Right ventricle myocardium superior (tissue), 1 donor: ENCODE measurements at regions not wholly inside any gene's neighbourhood (a gene's known extent, or its start where the extent isn't known, plus 50 kb on each side); places are given as distances from the start of the nearest gene placed in this dataset.
"Not testable (repeated sequence)": the region's sequence is repeated elsewhere in the genome, so short reads cannot be mapped to it uniquely, and the experiment has no call there.

Experiments
- ATAC-seq: fragments of 200-7000 bp; cut with Tn5 transposase; one replicate; pipeline ENCODE4 v1.9.1; 2020; ENCODE audit warnings: mild to moderate bottlenecking; ENCODE audit not compliant: poor library complexity
- DNase-seq: peaks from one replicate; pipeline ENCODE4 v3.0.0-alpha.2; 2020
- intact Hi-C: fragments of 100-400 bp; cut with DNase I; formaldehyde crosslinking; loops from one replicate; pipeline ENCODE4 v1.11.2; 2022
- donor health status: DM: no; HTN: yes; CAD: no; lungs with severe emphysema.

GRCh38 chr2:241977557-241978300 is 108.2 kb downstream of the RTP5 start:
- intact Hi-C loops = no loop called here
- ATAC-seq = no peak
- DNase-seq = no peak

- ATAC-seq = no peak
- intact Hi-C loops = no loop called here
Measured at GRCh38 chr2:241978670-241979069, 109.1 kb downstream of the RTP5 start.

GRCh38 chr2:241980193-241980592 is 110.7 kb downstream of the RTP5 start:
- DNase-seq = no peak
- no peak for ATAC-seq
- intact Hi-C loops = no loop called here

More at GRCh38 chr2:241978670-241979069, 109.1 kb downstream of the RTP5 start:
- no peak for DNase-seq

- ATAC-seq (no peak), DNase-seq (no peak)
- intact Hi-C loops = no loop called here
Measured at GRCh38 chr2:241981076-241981700, 111.7 kb downstream of the RTP5 start.

GRCh38 chr2:241982706-241983570 is 113.4 kb downstream of the RTP5 start:
- no peak for DNase-seq
- intact Hi-C loops = no loop called here
- no peak for ATAC-seq

- no peak for DNase-seq
- no peak for ATAC-seq
Measured at GRCh38 chr2:241983571-241984270, 114.2 kb downstream of the RTP5 start.

GRCh38 chr2:241984271-241984655 is 114.7 kb downstream of the RTP5 start:
- ATAC-seq = no peak
- DNase-seq = no peak
- intact Hi-C loops = no loop called here

More at GRCh38 chr2:241983571-241984270, 114.2 kb downstream of the RTP5 start:
- intact Hi-C loops = no loop called here

- intact Hi-C loops = no loop called here
- ATAC-seq (no peak), DNase-seq (no peak)
Measured at GRCh38 chr2:241984658-241985057, 115.1 kb downstream of the RTP5 start.

GRCh38 chr2:241985161-241985985 is 115.8 kb downstream of the RTP5 start:
- ATAC-seq, intact Hi-C loops: not testable (repeated sequence)

GRCh38 chr2:241985986-241986329 is 116.4 kb downstream of the RTP5 start:
- ATAC-seq (no peak), DNase-seq (no peak)
- intact Hi-C loops = no loop called here

More at GRCh38 chr2:241985161-241985985, 115.8 kb downstream of the RTP5 start:
- not testable (repeated sequence) for DNase-seq

- DNase-seq (no peak), ATAC-seq (no peak)
- intact Hi-C loops = no loop called here
Measured at GRCh38 chr2:241986836-241987641, 117.5 kb downstream of the RTP5 start.

GRCh38 chr2:241987726-241988125 is 118.2 kb downstream of the RTP5 start:
- no peak for ATAC-seq
- DNase-seq = no peak
- intact Hi-C loops = no loop called here

GRCh38 chr2:241988146-241988545 is 118.6 kb downstream of the RTP5 start:
- ATAC-seq (no peak), DNase-seq (no peak)
- intact Hi-C loops = no loop called here

- intact Hi-C loops = no loop called here
- ATAC-seq = no peak
Measured at GRCh38 chr2:241989074-241989473, 119.5 kb downstream of the RTP5 start.

GRCh38 chr2:241990466-241990865 is 120.9 kb downstream of the RTP5 start:
- DNase-seq (no peak), ATAC-seq (no peak)
- intact Hi-C loops = no loop called here

More at GRCh38 chr2:241989074-241989473, 119.5 kb downstream of the RTP5 start:
- DNase-seq = no peak

GRCh38 chr2:241991299-241991698 is 121.8 kb downstream of the RTP5 start:
- intact Hi-C loops = no loop called here
- no peak for ATAC-seq
- no peak for DNase-seq

- intact Hi-C loops = no loop called here
- ATAC-seq (no peak), DNase-seq (no peak)
Measured at GRCh38 chr2:241992753-241993152, 123.2 kb downstream of the RTP5 start.
